DND-41 (cell line): ENCODE measurements at regions not wholly inside any gene's neighbourhood (a gene's known extent, or its start where the extent isn't known, plus 50 kb on each side); places are given as distances from the start of the nearest gene placed in this dataset.

Experiments
- ATAC-seq: fragments of 200-7000 bp; cut with Tn5 transposase; 3 replicates; pipeline ENCODE4 v1.9.1; 2021; ENCODE audit warnings: low read depth; ENCODE audit not compliant: insufficient read depth
- DNase-seq: peaks from one replicate; pipeline ENCODE4 v3.0.0-alpha.2; 2020
- H2AFZ ChIP-seq: 2 replicates; pipeline ENCODE4 v1.6.0; 2012; ENCODE audit warnings: low read depth, low read length
- H3K27ac ChIP-seq: 2 replicates; pipeline ENCODE4 v1.5.1; 2012; ENCODE audit warnings: low read length, inconsistent platforms
- H3K27me3 ChIP-seq: fragments of 200-600 bp; sonication (generic); 2 replicates; pipeline ENCODE4 v1.6.0; 2012; ENCODE audit warnings: low read length, mild to moderate bottlenecking, inconsistent platforms; ENCODE audit not compliant: insufficient read depth, poor library complexity
- H3K36me3 ChIP-seq: 2 replicates; pipeline ENCODE4 v1.5.1; 2012; ENCODE audit warnings: low read length, inconsistent platforms; ENCODE audit not compliant: insufficient read depth
- H3K4me1 ChIP-seq: 2 replicates; pipeline ENCODE4 v1.5.1; 2012; ENCODE audit warnings: mild to moderate bottlenecking, low read length; ENCODE audit not compliant: insufficient read depth
- H3K4me2 ChIP-seq: 2 replicates; pipeline ENCODE4 v1.6.0; 2012; ENCODE audit warnings: mild to moderate bottlenecking, moderate library complexity, low read length, inconsistent platforms; ENCODE audit not compliant: insufficient read depth
- H3K4me3 ChIP-seq, 2 experiments: fragments of 200-600 bp in 1 of 2; shearing (Covaris generic) in 1 of 2; 2 replicates each; pipeline ENCODE4 v1.5.1; 2012 to 2016; ENCODE audit warnings: inconsistent platforms in 2 of 2, low read length in 2 of 2, mild to moderate bottlenecking in 2 of 2, low read depth in 1 of 2, moderate library complexity in 1 of 2
- H3K79me2 ChIP-seq: 2 replicates; pipeline ENCODE4 v1.6.0; 2012; ENCODE audit warnings: low read length, inconsistent platforms; ENCODE audit not compliant: insufficient read depth
- H3K9ac ChIP-seq: 2 replicates; pipeline ENCODE4 v1.6.0; 2012; ENCODE audit warnings: low read depth, mild to moderate bottlenecking, inconsistent platforms, low read length, moderate library complexity
- H3K9me3 ChIP-seq: 2 replicates; pipeline ENCODE4 v1.5.1; 2012; ENCODE audit warnings: low read length, moderate library complexity, mild to moderate bottlenecking, inconsistent platforms; ENCODE audit not compliant: insufficient read depth, severe bottlenecking
- H4K20me1 ChIP-seq: 2 replicates; pipeline ENCODE4 v1.6.0; 2012; ENCODE audit warnings: low read length; ENCODE audit not compliant: insufficient read depth
- EZH2 ChIP-seq: IDR thresholded peaks from 3 replicates; pipeline ENCODE4 v1.6.1; 2012; ENCODE audit warnings: borderline replicate concordance, low read depth, mild to moderate bottlenecking, moderate library complexity, low read length, inconsistent platforms; ENCODE audit not compliant: severe bottlenecking
- TF ChIP-seq, protein P1 (sequence below): IDR thresholded peaks from 2 replicates; pipeline ENCODE4 v1.5.1; 2012; ENCODE audit warnings: borderline replicate concordance, low read length, moderate library complexity, mild to moderate bottlenecking; ENCODE audit not compliant: poor library complexity, severe bottlenecking; ENCODE audit errors: extremely low read depth

DNA sequence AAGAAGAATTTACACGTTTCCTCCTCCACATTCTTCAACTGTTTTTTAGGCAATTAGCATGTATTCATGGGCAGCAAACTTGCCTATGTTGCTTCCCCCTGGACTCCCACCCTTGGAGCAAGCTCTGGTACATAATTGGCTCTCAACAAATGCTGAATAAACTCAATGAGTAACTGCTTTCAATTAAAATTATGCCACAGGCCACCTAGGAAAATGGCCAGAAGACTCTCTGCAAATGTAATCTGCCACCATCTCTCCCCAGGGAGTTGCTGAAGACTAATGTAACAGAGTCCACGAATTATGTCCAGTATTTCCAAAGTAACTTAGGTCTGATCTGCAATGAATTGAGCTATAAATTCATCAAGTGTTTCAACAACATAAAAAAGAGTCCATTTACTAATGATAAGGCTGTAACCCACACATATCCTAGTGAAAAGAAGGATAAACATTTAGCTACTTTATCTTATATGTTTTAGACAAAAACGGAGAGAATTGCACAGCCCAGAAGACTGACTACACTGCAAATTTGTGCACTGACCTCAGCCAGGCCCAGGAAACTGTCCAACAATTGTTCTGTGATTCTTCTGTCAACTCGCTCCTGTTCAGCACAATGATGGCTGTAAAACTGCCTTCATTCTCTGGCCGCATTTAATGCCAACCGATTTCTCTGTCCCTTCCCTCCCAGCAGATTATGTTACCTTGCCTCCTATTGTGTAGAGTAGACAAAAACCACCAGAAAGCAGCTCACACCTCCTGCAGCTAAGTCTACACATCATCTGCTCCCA, 808.6 kb upstream of the ARGLU1 start:
- no peak overlapping the region for H3K9ac ChIP-seq
- H3K27me3 ChIP-seq, result no peaks in the 10 kb centered on the region
- H2AFZ ChIP-seq, result no peak overlapping the region
- no peaks in the 10 kb centered on the region for H3K79me2 ChIP-seq
- H3K4me1 ChIP-seq, result no peaks in the 10 kb centered on the region
- no peaks in the 10 kb centered on the region for H3K36me3 ChIP-seq
- H3K4me2 ChIP-seq, result no peak overlapping the region
- DNase-seq (no peak), ATAC-seq (no peak)
- H3K27ac ChIP-seq, result no peak overlapping the region
- H3K9me3 ChIP-seq, result no peaks in the 10 kb centered on the region
- H4K20me1 ChIP-seq, result no peaks in the 10 kb centered on the region
- TF ChIP-seq, protein P1, sequence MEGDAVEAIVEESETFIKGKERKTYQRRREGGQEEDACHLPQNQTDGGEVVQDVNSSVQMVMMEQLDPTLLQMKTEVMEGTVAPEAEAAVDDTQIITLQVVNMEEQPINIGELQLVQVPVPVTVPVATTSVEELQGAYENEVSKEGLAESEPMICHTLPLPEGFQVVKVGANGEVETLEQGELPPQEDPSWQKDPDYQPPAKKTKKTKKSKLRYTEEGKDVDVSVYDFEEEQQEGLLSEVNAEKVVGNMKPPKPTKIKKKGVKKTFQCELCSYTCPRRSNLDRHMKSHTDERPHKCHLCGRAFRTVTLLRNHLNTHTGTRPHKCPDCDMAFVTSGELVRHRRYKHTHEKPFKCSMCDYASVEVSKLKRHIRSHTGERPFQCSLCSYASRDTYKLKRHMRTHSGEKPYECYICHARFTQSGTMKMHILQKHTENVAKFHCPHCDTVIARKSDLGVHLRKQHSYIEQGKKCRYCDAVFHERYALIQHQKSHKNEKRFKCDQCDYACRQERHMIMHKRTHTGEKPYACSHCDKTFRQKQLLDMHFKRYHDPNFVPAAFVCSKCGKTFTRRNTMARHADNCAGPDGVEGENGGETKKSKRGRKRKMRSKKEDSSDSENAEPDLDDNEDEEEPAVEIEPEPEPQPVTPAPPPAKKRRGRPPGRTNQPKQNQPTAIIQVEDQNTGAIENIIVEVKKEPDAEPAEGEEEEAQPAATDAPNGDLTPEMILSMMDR, result no peak
- no peak for TF ChIP-seq EZH2
- H3K4me3 ChIP-seq, result no peak overlapping the region

DNA sequence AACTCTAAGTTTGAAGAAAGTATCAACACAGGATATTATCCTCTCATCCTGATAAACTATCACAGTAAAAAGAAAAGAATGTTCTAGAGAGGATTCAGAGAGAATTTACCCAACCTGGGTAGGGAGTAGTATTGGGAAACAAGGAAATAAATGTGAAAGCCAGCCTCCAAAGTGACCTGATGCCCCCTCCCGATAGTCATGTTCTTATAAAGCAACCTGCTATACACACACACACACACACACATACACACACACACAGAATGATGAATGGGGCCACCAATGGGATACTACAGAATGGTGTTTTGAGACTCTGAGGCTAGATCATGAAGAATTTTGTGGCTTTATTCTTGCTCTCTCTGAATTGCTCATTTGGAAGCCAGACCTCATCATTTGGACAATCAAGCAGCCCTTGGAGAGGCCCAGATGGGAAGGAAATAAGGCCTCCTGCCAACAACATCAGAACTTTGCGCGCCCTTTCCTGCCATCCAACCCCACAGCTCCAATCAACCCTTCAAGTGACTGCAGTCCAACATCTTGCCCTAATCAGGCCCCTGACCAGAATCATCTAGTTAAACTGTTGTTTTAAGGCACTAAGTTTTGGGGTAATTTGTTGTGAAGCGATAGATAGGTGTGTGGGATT, 807.9 kb upstream of the ARGLU1 start:
- Histone ChIP-seq H3K79me2 (no peaks in the 10 kb centered on the region), H2AFZ (no peak overlapping the region), H3K4me1 (no peaks in the 10 kb centered on the region), H3K4me2 (no peak overlapping the region), H3K4me3 (no peak overlapping the region), H3K9me3 (no peaks in the 10 kb centered on the region), H3K27me3 (no peaks in the 10 kb centered on the region), H3K27ac (no peak overlapping the region), H3K36me3 (no peaks in the 10 kb centered on the region), H3K9ac (no peak overlapping the region), H4K20me1 (no peaks in the 10 kb centered on the region)
- TF ChIP-seq EZH2, result no peak
- TF ChIP-seq, protein P1, result no peak
- DNase-seq (no peak), ATAC-seq (no peak)

DNA sequence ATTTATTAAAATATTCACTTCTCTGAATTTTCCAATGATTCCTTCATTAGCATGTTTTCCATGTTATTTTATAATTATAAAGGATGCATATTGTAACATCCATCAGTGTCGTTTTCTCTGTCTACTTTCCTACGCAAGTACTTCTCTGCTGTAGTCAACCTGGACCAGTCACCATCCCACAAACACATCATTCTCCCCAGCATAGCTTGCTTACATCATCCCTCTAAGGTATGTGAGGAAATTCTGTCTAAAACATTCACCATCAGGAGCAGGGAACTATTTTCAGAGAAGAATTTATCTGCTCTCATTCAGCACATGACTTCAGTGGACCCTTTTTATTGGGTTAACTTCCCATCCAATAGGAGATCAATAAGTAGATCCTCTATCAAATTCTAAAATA, 806.1 kb upstream of the ARGLU1 start:
- Histone ChIP-seq H3K27me3 (no peaks in the 10 kb centered on the region), H3K4me1 (no peaks in the 10 kb centered on the region), H3K4me2 (no peak overlapping the region), H3K79me2 (no peaks in the 10 kb centered on the region), H3K9ac (no peak overlapping the region), H3K27ac (no peak overlapping the region), H3K9me3 (no peaks in the 10 kb centered on the region), H2AFZ (no peak overlapping the region), H4K20me1 (no peaks in the 10 kb centered on the region), H3K4me3 (no peak overlapping the region), H3K36me3 (no peaks in the 10 kb centered on the region)
- no peak for ATAC-seq
- TF ChIP-seq, protein P1, result no peak
- no peak for TF ChIP-seq EZH2
- DNase-seq, result no peak
